ENCODE measurements at regions not wholly inside any gene's neighbourhood (a gene's known extent, or its start where the extent isn't known, plus 50 kb on each side); places are given as distances from the start of the nearest gene placed in this dataset.
A peak's percentile ranks its signal among the peaks of the same experiment; 100 is the strongest.

GRCh38 chr3:23706111-23706510 is 99.6 kb upstream of the UBE2E1 start:
- Histone ChIP-seq H3K79me2 (ENCODE audit: control insufficient read depth, insufficient read depth, low read length) (no peaks in the 10 kb centered on the region), H3K4me1 (ENCODE audit: control insufficient read depth, insufficient read depth, low read length) (no peaks in the 10 kb centered on the region), H3K27me3 (replicated peaks in 1 of 2; ENCODE audit: control insufficient read depth in 2 of 2, insufficient read depth in 2 of 2, low read length in 1 of 2) (no peaks in the 10 kb centered on the region), H2AFZ (ENCODE audit: control insufficient read depth, low read depth, low read length) (no peak overlapping the region), H3K9ac (ENCODE audit: control insufficient read depth, insufficient read depth, low read length) (no peak overlapping the region), H3K9me3 (replicated peaks; ENCODE audit: control insufficient read depth, insufficient read depth, low read length) (no peaks in the 10 kb centered on the region), H3K4me3 (no peak overlapping the region), H3K27ac (ENCODE audit: control insufficient read depth, insufficient read depth) (no peak overlapping the region), H4K20me1 (ENCODE audit: control insufficient read depth, insufficient read depth) (no peaks in the 10 kb centered on the region), H3K36me3 (ENCODE audit: control insufficient read depth in 2 of 2, insufficient read depth in 2 of 2, low read length in 1 of 2) (no peaks in the 10 kb centered on the region), H3K4me2 (ENCODE audit: control insufficient read depth, insufficient read depth) (no peak overlapping the region)
- ChIA-PET SMC1A (ENCODE audit: uncharacterized antibody, unreplicated experiment) (interaction anchor here (0.6 to 2.3 kb wide), 6 partner anchors 10 to 64 kb away, joined by 3 to 6 read pairs (median 4); no protein-coding TSS in a partner anchor), POLR2A (interaction anchor here (0.6 to 1.0 kb wide), 2 partner anchors 36 to 39 kb away, joined by 3 to 4 read pairs; no protein-coding TSS in a partner anchor), RAD21 (ENCODE audit: unreplicated experiment) (interaction anchor here (1.1 to 1.2 kb wide), 2 partner anchors 44 to 101 kb away, joined by 4 to 5 read pairs; no protein-coding TSS in a partner anchor), CTCF (interaction anchor here (0.6 to 1.1 kb wide), 3 partner anchors 10 to 86 kb away, joined by 3 read pairs; no protein-coding TSS in a partner anchor)
- no TSS peak for BruUV-seq (replicated peaks)
- intact Hi-C loops (cut with micrococcal nuclease; ENCODE audit: unreplicated experiment) (no loop called here), in situ Hi-C loops (cut with MboI) (no loop called here)
- WGBS (ENCODE audit: insufficient coverage, insufficient replicate concordance, low lambda C conversion rate, missing lambda C conversion rate), result 21% methylated on average over 2 of the region's 2 CpGs
- no peak for DNase-seq (ENCODE audit: low read depth, low spot score)
- no peak for TF ChIP-seq FOXK2 (IDR thresholded peaks at IDR 0.05)
- peak; percentile 62; the same call in 1 of the 2 replicates for TF ChIP-seq NR2F1 (conservative IDR thresholded peaks at IDR 0.05)
- no peak for ATAC-seq
- FAIRE-seq, result no peak

- FAIRE-seq, result no peak
- ChIA-PET POLR2A (interaction anchor here (0.6 to 1.1 kb wide), 3 partner anchors 19 to 521 kb away, joined by 3 to 4 read pairs (median 3); no protein-coding TSS in a partner anchor), CTCF (interaction anchor here (1.3 kb wide), 1 partner anchor 8 kb away, joined by 3 read pairs; no protein-coding TSS in a partner anchor), RAD21 (ENCODE audit: unreplicated experiment) (interaction anchor here (0.9 to 1.1 kb wide), 2 partner anchors 51 to 55 kb away, joined by 3 to 4 read pairs; no protein-coding TSS in a partner anchor), SMC1A (ENCODE audit: uncharacterized antibody, unreplicated experiment) (interaction anchor here (0.8 to 1.5 kb wide), 7 partner anchors 14 to 562 kb away, joined by 3 to 4 read pairs (median 3); no protein-coding TSS in a partner anchor)
- Histone ChIP-seq H3K9me3 (replicated peaks; ENCODE audit: control insufficient read depth, insufficient read depth, low read length) (no peaks in the 10 kb centered on the region; the same call in 2 of the 3 replicates), H3K4me1 (ENCODE audit: control insufficient read depth, insufficient read depth, low read length) (peaks cover 3% of the 10 kb centered on the region; the same call in 1 of the 2 replicates), H4K20me1 (ENCODE audit: control insufficient read depth, insufficient read depth) (no peaks in the 10 kb centered on the region), H3K4me3 (no peak overlapping the region), H2AFZ (ENCODE audit: control insufficient read depth, low read depth, low read length) (no peak overlapping the region), H3K9ac (ENCODE audit: control insufficient read depth, insufficient read depth, low read length) (no peak overlapping the region), H3K79me2 (ENCODE audit: control insufficient read depth, insufficient read depth, low read length) (no peaks in the 10 kb centered on the region), H3K36me3 (ENCODE audit: control insufficient read depth in 2 of 2, insufficient read depth in 2 of 2, low read length in 1 of 2) (no peaks in the 10 kb centered on the region), H3K4me2 (ENCODE audit: control insufficient read depth, insufficient read depth) (no peak overlapping the region), H3K27ac (ENCODE audit: control insufficient read depth, insufficient read depth) (no peak overlapping the region), H3K27me3 (replicated peaks in 1 of 2; ENCODE audit: control insufficient read depth in 2 of 2, insufficient read depth in 2 of 2, low read length in 1 of 2) (no peaks in the 10 kb centered on the region)
- BruUV-seq (replicated peaks), result no TSS peak
- intact Hi-C loops (cut with micrococcal nuclease; ENCODE audit: unreplicated experiment), result no loop called here
- in situ Hi-C loops (cut with MboI), result no loop called here
- ATAC-seq, result peak; percentile 18; the same call in 1 of the 3 replicates
- DNase-seq (ENCODE audit: low read depth, low spot score), result no peak
- WGBS (ENCODE audit: insufficient coverage, insufficient replicate concordance, low lambda C conversion rate, missing lambda C conversion rate), result 50% methylated on average over 2 of the region's 2 CpGs
- TF ChIP-seq EGR1 (IDR thresholded peaks at IDR 0.05; ENCODE audit: borderline replicate concordance in 1 of 2, low read depth in 2 of 2, low read length in 2 of 2), result no peak
- TF ChIP-seq RB1 (IDR thresholded peaks at IDR 0.05; ENCODE audit: borderline replicate concordance), result no peak
- TF ChIP-seq, protein P1, sequence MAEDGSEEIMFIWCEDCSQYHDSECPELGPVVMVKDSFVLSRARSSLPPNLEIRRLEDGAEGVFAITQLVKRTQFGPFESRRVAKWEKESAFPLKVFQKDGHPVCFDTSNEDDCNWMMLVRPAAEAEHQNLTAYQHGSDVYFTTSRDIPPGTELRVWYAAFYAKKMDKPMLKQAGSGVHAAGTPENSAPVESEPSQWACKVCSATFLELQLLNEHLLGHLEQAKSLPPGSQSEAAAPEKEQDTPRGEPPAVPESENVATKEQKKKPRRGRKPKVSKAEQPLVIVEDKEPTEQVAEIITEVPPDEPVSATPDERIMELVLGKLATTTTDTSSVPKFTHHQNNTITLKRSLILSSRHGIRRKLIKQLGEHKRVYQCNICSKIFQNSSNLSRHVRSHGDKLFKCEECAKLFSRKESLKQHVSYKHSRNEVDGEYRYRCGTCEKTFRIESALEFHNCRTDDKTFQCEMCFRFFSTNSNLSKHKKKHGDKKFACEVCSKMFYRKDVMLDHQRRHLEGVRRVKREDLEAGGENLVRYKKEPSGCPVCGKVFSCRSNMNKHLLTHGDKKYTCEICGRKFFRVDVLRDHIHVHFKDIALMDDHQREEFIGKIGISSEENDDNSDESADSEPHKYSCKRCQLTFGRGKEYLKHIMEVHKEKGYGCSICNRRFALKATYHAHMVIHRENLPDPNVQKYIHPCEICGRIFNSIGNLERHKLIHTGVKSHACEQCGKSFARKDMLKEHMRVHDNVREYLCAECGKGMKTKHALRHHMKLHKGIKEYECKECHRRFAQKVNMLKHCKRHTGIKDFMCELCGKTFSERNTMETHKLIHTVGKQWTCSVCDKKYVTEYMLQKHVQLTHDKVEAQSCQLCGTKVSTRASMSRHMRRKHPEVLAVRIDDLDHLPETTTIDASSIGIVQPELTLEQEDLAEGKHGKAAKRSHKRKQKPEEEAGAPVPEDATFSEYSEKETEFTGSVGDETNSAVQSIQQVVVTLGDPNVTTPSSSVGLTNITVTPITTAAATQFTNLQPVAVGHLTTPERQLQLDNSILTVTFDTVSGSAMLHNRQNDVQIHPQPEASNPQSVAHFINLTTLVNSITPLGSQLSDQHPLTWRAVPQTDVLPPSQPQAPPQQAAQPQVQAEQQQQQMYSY (CRISPR knock-in tag; IDR thresholded peaks at IDR 0.05), result no peak
- TF ChIP-seq NRF1 (conservative IDR thresholded peaks at IDR 0.05; ENCODE audit: low read depth, low read length), result no peak
- TF ChIP-seq CHD4 (IDR thresholded peaks at IDR 0.05), result no peak
- TF ChIP-seq ZNF217 (IDR thresholded peaks at IDR 0.05), result no peak
- TF ChIP-seq PAX5 (IDR thresholded peaks at IDR 0.05; ENCODE audit: borderline replicate concordance, low read depth, low read length), result no peak
- no peak for TF ChIP-seq BACH1 (IDR thresholded peaks at IDR 0.05; ENCODE audit: borderline replicate concordance)
- TF ChIP-seq POLR2AphosphoS5 (IDR thresholded peaks at IDR 0.05; ENCODE audit: low read length), result no peak
- no peak for TF ChIP-seq YY1 (IDR thresholded peaks at IDR 0.05; ENCODE audit: low read depth, low read length)
- TF ChIP-seq WRNIP1 (IDR thresholded peaks at IDR 0.05; ENCODE audit: borderline replicate concordance, low read depth, low read length), result no peak
- no peak for TF ChIP-seq ZSCAN29 (IDR thresholded peaks at IDR 0.05)
- TF ChIP-seq MEF2B (IDR thresholded peaks at IDR 0.05; ENCODE audit: partially characterized antibody, poor library complexity, severe bottlenecking), result no peak
- TF ChIP-seq ESRRA (IDR thresholded peaks at IDR 0.05; ENCODE audit: low read length), result no peak
Observed at GRCh38 chr3:23709987-23710386, 95.8 kb upstream of the UBE2E1 start.
